ENCODE measurements at regions not wholly inside any gene's neighbourhood (a gene's known extent, or its start where the extent isn't known, plus 50 kb on each side); places are given as distances from the start of the nearest gene placed in this dataset.
A peak's percentile ranks its signal among the peaks of the same experiment; 100 is the strongest.
"Not testable (repeated sequence)": the region's sequence is repeated elsewhere in the genome, so short reads cannot be mapped to it uniquely, and the experiment has no call there.

GRCh38 chr3:5480190-5480589 lies 292.7 kb downstream of the EDEM1 start:
- DNase-seq, result no peak

- DNase-seq, result no peak
Measured at GRCh38 chr3:5485427-5485826, 297.9 kb downstream of the EDEM1 start.

GRCh38 chr3:5488771-5489170 lies 301.3 kb downstream of the EDEM1 start:
- DNase-seq, result no peak

- DNase-seq, result no peak
Measured at GRCh38 chr3:5489536-5489935, 302.0 kb downstream of the EDEM1 start.

- no peak for DNase-seq
Measured at GRCh38 chr3:5494905-5495519, 307.5 kb downstream of the EDEM1 start.

GRCh38 chr3:5497497-5497896 lies 310.0 kb downstream of the EDEM1 start:
- no peak for DNase-seq

- no peak for DNase-seq
Measured at GRCh38 chr3:5498981-5499380, 311.5 kb downstream of the EDEM1 start.

- no peak for DNase-seq
Measured at GRCh38 chr3:5499404-5499803, 311.9 kb downstream of the EDEM1 start.

GRCh38 chr3:5503136-5503535 lies 315.6 kb downstream of the EDEM1 start:
- DNase-seq, result no peak

GRCh38 chr3:5504135-5504534 lies 316.6 kb downstream of the EDEM1 start:
- peak; percentile 96 for DNase-seq

GRCh38 chr3:5505163-5505562 lies 317.7 kb downstream of the EDEM1 start:
- DNase-seq, result no peak

- DNase-seq, result no peak
Measured at GRCh38 chr3:5505997-5506396, 318.5 kb downstream of the EDEM1 start.

- DNase-seq, result not testable (repeated sequence)
Measured at GRCh38 chr3:5508860-5509259, 321.4 kb downstream of the EDEM1 start.

- DNase-seq, result no peak
Measured at GRCh38 chr3:5510300-5510699, 322.8 kb downstream of the EDEM1 start.

- no peak for DNase-seq
Measured at GRCh38 chr3:5517921-5518320, 330.4 kb downstream of the EDEM1 start.

- DNase-seq, result no peak
Measured at GRCh38 chr3:5520237-5520636, 332.7 kb downstream of the EDEM1 start.

GRCh38 chr3:5523125-5523524 lies 335.6 kb downstream of the EDEM1 start:
- DNase-seq, result no peak

GRCh38 chr3:5531039-5531438 lies 343.5 kb downstream of the EDEM1 start:
- no peak for DNase-seq

- peak; percentile 53 for DNase-seq
Measured at GRCh38 chr3:5531741-5532290, 344.3 kb downstream of the EDEM1 start.

- no peak for DNase-seq
Measured at GRCh38 chr3:5540532-5540931, 353.0 kb downstream of the EDEM1 start.

GRCh38 chr3:5542472-5542871 lies 355.0 kb downstream of the EDEM1 start:
- DNase-seq, result no peak

GRCh38 chr3:5543047-5543446 lies 355.5 kb downstream of the EDEM1 start:
- DNase-seq, result no peak

GRCh38 chr3:5545719-5546118 lies 358.2 kb downstream of the EDEM1 start:
- no peak for DNase-seq

- DNase-seq, result no peak
Measured at GRCh38 chr3:5553203-5553602, 365.7 kb downstream of the EDEM1 start.

GRCh38 chr3:5554245-5554747 lies 366.8 kb downstream of the EDEM1 start:
- no peak for DNase-seq
